Ureter (tissue), 1 donor: ENCODE measurements at regions not wholly inside any gene's neighbourhood (a gene's known extent, or its start where the extent isn't known, plus 50 kb on each side); places are given as distances from the start of the nearest gene placed in this dataset.
"Not testable (repeated sequence)": the region's sequence is repeated elsewhere in the genome, so short reads cannot be mapped to it uniquely, and the experiment has no call there.

Source experiments
- DNase-seq: peaks from one replicate; pipeline ENCODE4 v3.0.0-alpha.2; 2020; ENCODE audit warnings: low spot score
- donor health status: DM: yes; HTN: yes; CAD: no.

- no peak for DNase-seq
Measured at GRCh38 chr2:7639476-7639875, 722.3 kb downstream of the RNF144A start.

- not testable (repeated sequence) for DNase-seq
Measured at GRCh38 chr2:7641272-7641671, 724.1 kb downstream of the RNF144A start.

- DNase-seq, result no peak
Measured at GRCh38 chr2:7646024-7646423, 728.8 kb downstream of the RNF144A start.

DNA sequence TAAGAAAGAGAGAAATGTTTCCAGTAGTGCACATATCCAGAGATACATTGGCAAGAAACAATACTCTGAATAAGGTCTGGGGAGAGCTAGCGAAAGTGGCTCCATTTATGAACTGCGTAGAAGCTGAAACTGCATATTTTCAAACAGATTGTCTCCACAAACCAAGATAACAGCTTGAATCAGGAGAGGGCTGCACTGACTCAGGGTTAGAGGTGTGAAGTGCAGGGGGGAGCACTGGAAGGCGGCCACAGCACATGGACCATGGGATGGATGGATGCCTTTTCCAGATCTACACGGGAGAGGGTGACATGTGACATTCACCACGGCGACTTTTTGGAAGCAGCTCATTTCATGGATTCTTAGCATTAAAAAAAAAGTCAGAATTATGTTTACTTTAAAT, 729.4 kb downstream of the RNF144A start:
- DNase-seq, result no peak

- DNase-seq, result no peak
Measured at GRCh38 chr2:7648221-7648795, 731.1 kb downstream of the RNF144A start.

GRCh38 chr2:7649461-7650228, 732.4 kb downstream of the RNF144A start:
- no peak for DNase-seq

- DNase-seq, result no peak
Measured at GRCh38 chr2:7653617-7654016, 736.4 kb downstream of the RNF144A start.

DNA sequence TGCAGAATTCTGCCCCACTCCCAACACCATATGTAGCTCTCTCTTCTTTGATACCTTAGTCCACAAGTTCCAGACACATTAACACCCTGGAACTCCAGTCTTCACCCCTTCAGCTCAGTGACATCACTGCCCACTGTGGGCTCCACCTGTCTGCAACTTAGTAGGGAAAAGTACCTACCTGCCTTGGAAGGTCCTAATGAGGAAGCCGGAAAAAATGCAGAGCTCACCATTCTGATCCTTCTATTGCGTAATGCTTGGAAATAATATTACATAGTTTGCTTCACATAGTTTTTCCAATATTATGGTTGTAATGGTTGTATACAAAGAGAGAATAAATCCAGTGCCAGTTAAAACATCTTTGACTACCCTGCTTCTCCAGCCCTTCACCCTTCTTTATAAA, 738.4 kb downstream of the RNF144A start:
- no peak for DNase-seq

- not testable (repeated sequence) for DNase-seq
Measured at GRCh38 chr2:7657526-7657925, 740.3 kb downstream of the RNF144A start.

DNA sequence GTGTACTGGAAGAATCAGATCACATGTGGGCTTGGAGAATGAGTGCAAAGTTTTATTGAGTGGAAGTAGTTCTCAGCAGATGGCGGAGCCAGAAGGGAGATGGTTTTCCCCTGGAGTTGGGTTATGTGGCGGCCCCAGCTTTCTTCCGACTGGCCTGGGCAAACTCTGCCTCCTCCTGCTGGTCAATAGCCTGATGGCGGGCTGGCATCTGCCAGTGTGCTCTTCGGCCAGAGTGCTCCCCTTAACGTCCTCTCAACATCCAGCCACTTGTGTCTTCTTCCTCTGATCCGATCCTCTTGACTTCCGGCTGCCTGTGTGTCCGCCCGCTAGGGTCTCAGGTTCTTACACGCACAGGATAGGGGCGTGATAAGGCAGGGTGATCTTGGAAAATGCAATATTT, 741.3 kb downstream of the RNF144A start:
- DNase-seq, result no peak

DNA sequence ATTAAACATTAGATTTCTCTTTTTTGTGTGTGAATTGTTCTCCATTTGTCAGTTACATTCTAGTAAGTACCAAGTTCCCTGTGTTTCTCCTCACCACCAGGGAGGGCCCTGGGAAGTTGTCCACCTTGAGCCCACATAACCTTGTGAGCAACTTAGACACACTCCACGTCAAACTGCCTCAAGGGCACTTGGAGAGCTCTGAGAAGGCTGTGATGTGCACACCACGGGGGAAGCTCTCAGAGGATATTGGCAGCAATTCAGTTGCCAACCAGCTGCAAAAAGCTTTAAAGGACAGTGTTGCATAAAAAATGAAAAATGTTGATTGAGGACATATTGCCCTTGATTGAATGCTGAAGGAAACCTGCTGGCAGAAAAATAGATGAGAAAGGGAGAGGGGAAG, 743.6 kb downstream of the RNF144A start:
- no peak for DNase-seq

DNA sequence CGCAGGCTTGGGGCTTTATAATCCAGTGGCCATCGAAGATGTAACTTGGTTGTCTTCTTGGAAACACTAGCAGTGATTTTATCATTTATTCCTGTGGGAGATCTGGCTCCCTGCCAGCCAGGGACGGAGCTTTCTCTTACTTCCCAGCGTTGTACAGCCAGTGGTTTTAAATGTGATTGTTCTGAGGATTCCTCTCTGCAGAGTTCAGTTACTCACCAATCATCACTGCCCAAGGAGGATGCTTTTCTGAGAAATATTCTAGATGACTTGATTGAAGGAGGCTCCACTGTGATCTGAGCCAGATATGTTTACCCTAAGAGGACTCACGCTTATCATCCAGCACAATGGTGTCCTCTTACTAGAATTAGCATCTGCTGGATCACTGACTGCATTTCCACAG, 744.3 kb downstream of the RNF144A start:
- no peak for DNase-seq

DNA sequence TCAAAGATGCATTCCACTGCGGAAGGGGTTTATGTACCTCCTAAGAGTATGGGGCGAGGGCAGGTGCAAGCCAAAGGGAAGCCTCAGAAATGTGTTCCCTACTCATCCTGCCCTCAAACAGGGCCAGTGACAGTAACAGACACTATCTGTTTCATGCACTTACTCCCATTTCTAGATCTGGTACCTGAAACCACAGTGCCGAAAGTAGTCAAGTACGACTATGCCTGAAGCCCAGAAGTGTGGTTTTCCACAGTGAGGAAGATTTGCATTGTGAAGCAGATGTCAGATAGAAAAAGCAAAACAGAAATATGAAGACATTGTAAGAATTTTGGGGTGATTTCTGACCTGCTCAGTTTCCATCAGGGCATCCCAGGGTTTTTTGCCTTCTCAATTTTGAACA, 748.7 kb downstream of the RNF144A start:
- no peak for DNase-seq

DNA sequence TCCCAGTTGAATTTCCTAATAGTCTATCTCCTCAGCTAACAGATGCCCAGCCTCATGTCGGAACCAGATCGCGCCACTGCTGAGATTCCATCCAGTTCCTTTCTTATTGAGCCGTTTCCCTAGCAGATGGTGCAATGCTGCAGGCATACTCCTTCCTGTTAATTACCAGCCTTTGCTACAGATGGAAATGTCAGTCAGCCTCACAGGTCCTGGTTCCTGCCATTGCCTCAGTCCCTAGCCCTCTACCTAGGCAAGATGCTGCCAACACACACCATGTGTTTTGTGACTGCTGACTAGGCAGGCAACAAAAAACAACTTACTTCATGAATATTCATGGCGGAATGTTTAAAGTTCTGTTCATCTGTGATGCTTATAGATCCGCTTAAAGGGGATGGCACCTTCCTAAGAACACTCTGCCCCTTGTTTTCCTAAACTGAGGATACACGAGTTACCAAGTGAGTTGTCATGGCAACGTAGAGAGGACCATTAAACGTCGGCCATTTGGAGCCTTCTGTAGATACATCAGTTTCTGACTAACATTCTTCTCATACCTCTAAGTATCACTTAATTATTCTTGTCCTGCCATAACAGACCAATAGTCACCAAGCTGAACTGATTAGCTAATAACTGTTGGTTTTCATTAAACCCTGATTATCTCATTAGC, 749.5 kb downstream of the RNF144A start:
- no peak for DNase-seq

GRCh38 chr2:7667260-7667757, 750.1 kb downstream of the RNF144A start:
- no peak for DNase-seq

GRCh38 chr2:7670905-7671641, 753.9 kb downstream of the RNF144A start:
- no peak for DNase-seq

- no peak for DNase-seq
Measured at GRCh38 chr2:7672027-7672684, 754.9 kb downstream of the RNF144A start.

GRCh38 chr2:7672685-7673071, 755.5 kb downstream of the RNF144A start:
- no peak for DNase-seq

DNA sequence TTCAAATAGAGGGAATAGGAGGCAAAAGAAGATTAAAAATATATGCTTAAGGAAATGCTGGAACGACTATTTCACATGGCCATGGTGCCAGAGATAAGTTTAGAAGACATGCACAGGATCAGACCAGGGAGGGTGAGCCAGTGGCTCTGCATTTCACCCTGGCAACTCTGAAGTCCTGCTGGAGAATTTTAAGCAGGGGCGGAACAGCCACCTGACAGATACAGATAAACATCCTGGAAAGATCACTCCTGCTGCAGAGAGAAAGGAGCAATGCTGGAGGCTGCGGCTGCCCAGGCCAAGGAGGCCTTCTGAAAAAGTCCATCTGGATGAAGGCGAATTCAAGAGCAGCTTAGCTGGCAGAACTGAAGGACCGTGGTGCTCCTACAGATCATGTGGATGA, 755.9 kb downstream of the RNF144A start:
- no peak for DNase-seq

DNA sequence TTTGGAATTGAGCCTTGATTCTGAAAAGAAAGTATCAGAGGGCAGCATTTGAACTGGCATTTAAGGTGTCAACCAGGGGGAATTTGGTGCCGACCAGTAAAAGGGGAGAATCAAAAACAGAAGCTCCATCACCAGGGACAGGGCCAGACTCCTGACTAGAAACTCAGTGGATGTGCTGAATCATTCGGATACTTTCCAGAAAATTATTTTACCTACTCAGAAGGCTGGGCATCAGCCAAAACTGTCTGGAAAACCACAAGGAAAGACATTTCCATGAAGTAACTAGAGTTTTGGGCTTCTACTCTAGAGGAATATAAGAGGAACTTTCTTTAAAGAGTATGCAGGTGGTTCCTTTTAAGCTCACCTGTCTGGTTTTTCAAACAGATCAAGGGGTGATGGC, 756.6 kb downstream of the RNF144A start:
- DNase-seq, result no peak

- DNase-seq, result no peak
Measured at GRCh38 chr2:7674606-7675005, 757.4 kb downstream of the RNF144A start.

- no peak for DNase-seq
Measured at GRCh38 chr2:7676714-7677113, 759.5 kb downstream of the RNF144A start.
